HG03159 (cell line): ENCODE measurements at regions not wholly inside any gene's neighbourhood (a gene's known extent, or its start where the extent isn't known, plus 50 kb on each side); places are given as distances from the start of the nearest gene placed in this dataset.
"Not testable (repeated sequence)": the region's sequence is repeated elsewhere in the genome, so short reads cannot be mapped to it uniquely, and the experiment has no call there.

Experiments used
- ATAC-seq: cut with Tn5 transposase; IDR thresholded peaks from one replicate; pipeline ENCODE4 v1.9.1; 2021; ENCODE audit warnings: mild to moderate bottlenecking, moderate library complexity; ENCODE audit not compliant: unreplicated experiment

GRCh38 chr5:100693481-100693880 lies 158.3 kb downstream of the FAM174A start:
- no peak for ATAC-seq

GRCh38 chr5:100694100-100694499 lies 158.9 kb downstream of the FAM174A start:
- peak; percentile 53 for ATAC-seq

DNA sequence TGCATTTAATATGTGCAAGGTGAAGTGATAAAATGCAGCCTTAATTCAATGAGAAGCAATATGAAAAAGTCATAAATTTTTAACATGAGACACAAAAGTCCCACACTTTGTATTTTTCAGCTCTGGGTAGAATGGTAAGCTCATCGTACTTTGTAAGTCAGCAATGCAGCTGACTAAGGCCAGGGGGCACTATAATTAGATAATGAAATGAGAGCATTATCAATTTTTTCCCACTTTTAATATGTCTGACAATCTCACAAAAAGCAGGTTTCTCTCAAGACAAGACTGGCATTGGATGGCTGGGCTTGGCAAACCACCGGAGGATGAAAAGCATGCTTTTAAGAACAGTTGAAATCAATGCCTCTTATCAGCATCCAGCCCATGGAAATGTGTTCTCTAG lies 162.8 kb downstream of the FAM174A start:
- no peak for ATAC-seq

DNA sequence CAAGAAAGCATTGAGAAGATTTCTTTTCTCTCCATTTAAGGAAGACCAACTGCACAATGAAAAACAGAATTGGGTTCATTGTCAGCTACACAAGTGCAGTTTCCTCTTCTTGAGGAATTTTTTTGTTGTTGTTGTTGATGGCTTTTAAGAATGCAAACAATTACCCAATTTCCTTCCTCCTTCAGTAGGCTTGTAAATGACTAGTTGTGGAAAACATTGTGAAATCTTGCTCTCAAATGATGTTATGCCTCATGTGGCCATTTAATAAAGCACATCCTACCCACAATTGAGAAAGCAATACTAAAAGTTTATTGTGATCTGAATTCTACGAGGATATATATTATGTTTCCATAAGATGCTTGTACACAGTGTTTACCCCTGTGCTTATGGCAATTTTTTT lies 171.6 kb downstream of the FAM174A start:
- peak; percentile 71 for ATAC-seq

DNA sequence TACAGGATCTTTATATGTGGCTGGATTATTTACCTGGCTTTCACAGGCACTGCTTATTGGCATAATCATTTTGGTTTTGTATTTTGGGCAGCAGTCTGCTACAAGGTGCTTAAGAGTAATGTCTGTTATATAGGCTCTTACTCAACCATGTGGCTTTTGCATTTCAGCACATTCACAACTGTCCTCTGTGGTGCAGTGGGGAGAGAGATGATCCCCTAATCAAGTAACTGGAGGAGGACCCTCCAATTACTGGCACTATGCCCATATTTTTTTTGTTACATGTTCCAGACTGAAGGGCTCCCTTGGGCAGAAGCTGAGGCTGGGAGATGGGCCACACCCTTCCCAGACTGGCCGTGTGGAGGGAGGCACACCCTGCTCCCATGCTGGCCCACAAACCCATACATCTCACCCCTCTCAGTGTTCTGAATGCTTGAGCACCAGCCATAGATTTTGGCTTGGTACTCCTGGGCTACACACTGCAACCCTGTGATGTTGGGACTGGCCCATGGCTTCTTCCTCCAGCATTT lies 173.5 kb downstream of the FAM174A start:
- ATAC-seq = no peak

- no peak for ATAC-seq
These were observed 174.6 kb downstream of the FAM174A start for GRCh38 chr5:100709771-100710170.

GRCh38 chr5:100714780-100715179 lies 179.6 kb downstream of the FAM174A start:
- not testable (repeated sequence) for ATAC-seq

DNA sequence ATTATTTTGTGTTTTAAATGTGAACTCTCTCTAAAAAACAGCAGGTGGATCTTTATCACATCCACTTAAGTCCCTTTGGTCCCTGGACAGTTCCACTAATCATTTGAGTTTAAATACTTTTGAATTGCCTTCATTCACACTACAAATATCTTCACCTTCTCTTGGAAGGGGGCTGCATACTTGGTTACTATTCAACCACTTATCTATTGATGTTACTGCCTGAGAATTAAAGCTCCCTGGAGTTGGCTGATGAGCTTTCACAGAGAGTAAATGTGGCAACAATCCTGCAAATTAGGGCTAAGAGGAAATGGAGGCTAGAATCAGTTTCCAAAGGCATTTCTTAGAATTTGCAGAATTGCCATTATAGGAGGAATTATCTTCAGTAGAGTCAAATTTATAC lies 180.4 kb downstream of the ST8SIA4 start:
- ATAC-seq = no peak

GRCh38 chr5:100723229-100723628 lies 179.9 kb downstream of the ST8SIA4 start:
- no peak for ATAC-seq

- ATAC-seq = no peak
These were observed 177.0 kb downstream of the ST8SIA4 start for GRCh38 chr5:100726116-100726515.

- ATAC-seq = peak; percentile 97
These were observed 171.3 kb downstream of the ST8SIA4 start for GRCh38 chr5:100731768-100732167.

DNA sequence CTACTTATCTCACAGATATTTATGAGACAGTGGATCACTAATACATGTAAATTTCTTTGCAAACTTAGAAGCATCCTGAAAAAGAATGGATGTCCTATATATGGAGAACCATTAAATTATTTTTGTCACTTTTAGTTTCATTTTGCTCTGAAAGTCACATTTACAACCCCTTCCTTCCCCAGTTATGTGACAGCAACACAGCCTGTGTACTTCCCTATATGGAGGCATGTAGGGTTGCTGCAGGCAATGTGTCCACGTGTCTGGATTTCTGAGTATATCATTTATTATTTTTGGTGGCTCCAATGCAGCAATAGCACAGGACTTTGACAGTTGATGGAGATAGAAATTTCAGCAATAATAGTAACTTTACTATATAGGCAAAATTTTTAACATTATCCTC lies 156.4 kb downstream of the ST8SIA4 start:
- peak; percentile 88 for ATAC-seq

DNA sequence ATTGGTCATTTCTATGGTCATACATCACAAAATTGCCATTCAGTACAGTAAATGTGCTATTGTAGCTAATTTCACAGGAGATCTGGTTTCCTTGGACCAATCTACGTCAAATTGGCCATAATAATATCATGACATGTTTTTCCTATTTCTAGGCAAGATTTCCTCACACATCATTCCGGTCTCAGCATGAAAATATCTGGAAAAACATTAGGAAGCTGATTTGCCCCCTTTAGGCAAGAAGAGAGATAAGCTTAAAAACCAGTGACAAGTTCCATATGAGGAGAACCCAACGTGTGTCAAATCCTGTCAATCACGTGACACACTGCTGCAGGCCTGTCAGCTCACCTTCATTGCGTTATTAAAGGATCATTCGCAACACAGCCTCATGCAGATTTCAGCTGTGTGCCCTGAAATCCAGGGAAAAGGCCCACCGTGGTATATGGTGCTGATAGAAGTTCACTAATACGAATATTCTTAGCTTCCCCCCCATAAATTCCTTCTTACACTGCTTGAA lies 153.3 kb downstream of the ST8SIA4 start:
- ATAC-seq = no peak

DNA sequence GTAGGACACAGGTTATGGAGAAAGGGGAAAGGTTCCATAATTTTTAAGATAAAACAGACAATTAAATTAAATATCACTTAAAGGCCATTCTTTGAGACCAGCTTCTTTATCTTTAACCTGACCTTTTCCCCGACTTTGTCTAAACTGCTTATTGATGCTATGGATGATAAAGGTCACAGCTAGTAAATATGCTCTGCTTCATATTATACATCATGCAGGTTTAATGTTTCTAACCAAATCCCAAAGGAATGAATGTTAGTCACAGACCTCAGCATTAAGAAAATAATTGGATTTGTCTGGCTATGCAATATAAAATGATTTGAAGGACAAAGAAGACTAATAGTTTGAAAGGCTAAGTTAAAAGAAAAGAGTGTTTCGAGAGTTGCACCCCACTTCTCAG lies 147.6 kb downstream of the ST8SIA4 start:
- ATAC-seq = no peak
